ENCODE measurements at regions not wholly inside any gene's neighbourhood (a gene's known extent, or its start where the extent isn't known, plus 50 kb on each side); places are given as distances from the start of the nearest gene placed in this dataset.

DNA sequence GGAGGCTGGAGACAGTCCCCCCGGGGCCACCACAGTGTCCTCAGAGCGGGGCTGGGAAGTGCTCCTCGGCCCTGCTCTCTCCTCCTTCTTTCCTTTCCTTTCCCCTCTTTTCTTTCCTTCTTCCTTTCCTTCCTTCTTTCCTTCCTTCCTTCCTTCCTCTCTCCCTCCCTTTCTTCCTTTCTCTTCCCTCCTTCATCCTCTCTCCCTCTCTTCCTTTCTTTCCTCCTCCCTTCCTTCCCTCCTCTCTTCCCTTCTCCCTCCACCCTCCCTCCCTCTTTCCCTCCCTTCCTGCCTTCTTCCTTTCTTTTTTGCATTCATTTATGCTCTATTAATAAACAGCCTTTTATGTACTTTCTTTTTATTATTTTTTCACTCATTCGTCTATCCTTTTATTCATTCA, 127.1 kb upstream of the TCERG1L start:
- Histone ChIP-seq H3K4me3 (no peak overlapping the region), H3K27ac (no peak overlapping the region), H3K4me1 (no peaks in the 10 kb centered on the region), H3K36me3 (ENCODE audit: insufficient read depth in 1 of 2, low read depth in 1 of 2) (no peaks in the 10 kb centered on the region), H3K27me3 (ENCODE audit: insufficient read depth in 3 of 3, low read length in 2 of 3) (peaks cover 0 to 19% (median 0%) of the 10 kb centered on the region in 3 donors), H3K9me3 (no peaks in the 10 kb centered on the region)
- intact Hi-C loops (cut with DNase I): no loop called here
- DNase-seq: no peak
- ATAC-seq: no peak
- WGBS, 3 donors: 46 to 61% (median 53%) methylated on average over 4 of the region's 4 CpGs
- TF ChIP-seq, protein P1, sequence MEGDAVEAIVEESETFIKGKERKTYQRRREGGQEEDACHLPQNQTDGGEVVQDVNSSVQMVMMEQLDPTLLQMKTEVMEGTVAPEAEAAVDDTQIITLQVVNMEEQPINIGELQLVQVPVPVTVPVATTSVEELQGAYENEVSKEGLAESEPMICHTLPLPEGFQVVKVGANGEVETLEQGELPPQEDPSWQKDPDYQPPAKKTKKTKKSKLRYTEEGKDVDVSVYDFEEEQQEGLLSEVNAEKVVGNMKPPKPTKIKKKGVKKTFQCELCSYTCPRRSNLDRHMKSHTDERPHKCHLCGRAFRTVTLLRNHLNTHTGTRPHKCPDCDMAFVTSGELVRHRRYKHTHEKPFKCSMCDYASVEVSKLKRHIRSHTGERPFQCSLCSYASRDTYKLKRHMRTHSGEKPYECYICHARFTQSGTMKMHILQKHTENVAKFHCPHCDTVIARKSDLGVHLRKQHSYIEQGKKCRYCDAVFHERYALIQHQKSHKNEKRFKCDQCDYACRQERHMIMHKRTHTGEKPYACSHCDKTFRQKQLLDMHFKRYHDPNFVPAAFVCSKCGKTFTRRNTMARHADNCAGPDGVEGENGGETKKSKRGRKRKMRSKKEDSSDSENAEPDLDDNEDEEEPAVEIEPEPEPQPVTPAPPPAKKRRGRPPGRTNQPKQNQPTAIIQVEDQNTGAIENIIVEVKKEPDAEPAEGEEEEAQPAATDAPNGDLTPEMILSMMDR (IDR thresholded peaks at IDR 0.05): no peak

DNA sequence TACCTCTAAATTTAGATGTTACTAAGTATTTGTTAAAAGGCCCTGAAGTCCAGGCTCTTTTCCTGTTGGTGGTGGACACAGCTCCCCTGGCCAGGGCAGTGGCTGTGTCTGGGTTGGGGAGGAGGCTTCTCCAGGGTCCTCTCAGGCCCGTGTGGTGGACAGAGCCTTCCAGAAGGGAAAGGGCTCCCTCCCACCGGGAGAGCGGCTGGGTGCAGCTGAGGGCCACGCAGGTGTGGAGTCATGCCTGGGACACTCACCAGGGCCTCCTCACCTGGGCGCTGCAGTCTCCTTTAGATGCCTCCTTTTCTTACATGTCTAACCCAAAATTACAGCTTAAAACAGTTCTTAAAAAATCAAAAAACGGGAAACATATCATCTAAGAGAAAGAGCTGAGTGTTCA, 128.2 kb upstream of the TCERG1L start:
- 81 to 89% (median 87%) methylated on average over 5 to 6 of the region's 6 CpGs for WGBS, 3 donors
- H3K4me1 ChIP-seq: no peaks in the 10 kb centered on the region
- intact Hi-C loops (cut with DNase I): no loop called here
- TF ChIP-seq, protein P1 (IDR thresholded peaks at IDR 0.05): no peak
- no peak for DNase-seq
- H3K4me3 ChIP-seq: no peak overlapping the region
- H3K27me3 ChIP-seq (ENCODE audit: insufficient read depth in 3 of 3, low read length in 2 of 3): peaks cover 0 to 19% (median 0%) of the 10 kb centered on the region in 3 donors
- ATAC-seq: no peak
- H3K36me3 ChIP-seq (ENCODE audit: insufficient read depth in 1 of 2, low read depth in 1 of 2): no peaks in the 10 kb centered on the region
- H3K27ac ChIP-seq: no peak overlapping the region
- H3K9me3 ChIP-seq: no peaks in the 10 kb centered on the region

DNA sequence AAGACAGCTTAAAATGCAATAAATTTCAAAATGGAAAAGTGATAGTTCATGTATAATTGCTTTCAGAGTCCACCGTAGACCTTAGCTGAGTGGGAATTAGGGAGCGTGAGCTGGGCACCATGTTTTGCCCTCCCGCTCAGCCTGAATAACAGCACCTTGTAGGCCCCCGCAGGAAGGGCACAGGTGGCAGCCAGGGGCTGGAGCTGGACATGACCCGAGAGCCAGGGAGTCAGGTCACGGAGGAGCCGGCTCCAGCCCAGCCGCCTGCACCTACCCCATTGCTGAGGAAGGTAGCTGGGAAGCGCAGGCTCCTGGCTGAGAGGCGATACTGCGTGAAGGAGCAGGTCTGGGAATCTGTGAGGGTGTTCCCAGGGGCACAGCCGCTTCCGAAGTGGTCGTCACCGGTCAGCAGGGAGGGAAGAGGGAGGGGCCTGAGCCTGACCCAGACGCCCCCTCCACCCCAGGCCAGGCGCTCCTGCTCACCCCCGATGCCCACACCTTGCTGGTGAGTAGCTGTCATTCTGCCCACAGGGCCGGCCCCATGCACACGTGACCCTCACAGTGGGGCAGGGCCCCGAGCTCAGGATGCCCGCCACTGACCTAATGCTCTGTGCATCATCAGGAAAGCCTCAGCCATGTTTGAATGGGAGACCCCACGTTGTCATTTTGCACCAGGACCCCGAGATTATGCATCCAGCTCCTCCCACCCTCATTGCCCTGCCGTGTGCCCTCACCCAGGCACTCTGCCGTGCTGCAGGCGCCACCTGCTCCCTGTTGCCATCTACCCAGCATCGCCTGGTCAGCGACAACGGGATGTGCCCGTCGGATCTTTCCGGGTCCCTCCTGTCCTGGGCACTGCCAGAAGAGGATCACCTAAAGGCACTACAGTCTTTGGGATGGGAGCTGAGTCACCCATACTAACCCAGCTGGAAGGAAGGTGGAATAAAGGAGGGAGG, 129.2 kb upstream of the TCERG1L start:
- H3K27me3 ChIP-seq (ENCODE audit: insufficient read depth in 3 of 3, low read length in 2 of 3): peaks cover 0 to 19% (median 0%) of the 10 kb centered on the region in 3 donors
- TF ChIP-seq, protein P1 (IDR thresholded peaks at IDR 0.05): no peak
- H3K4me3 ChIP-seq: no peak overlapping the region
- H3K9me3 ChIP-seq: no peaks in the 10 kb centered on the region
- no peaks in the 10 kb centered on the region for H3K4me1 ChIP-seq
- ATAC-seq (no peak), DNase-seq (no peak)
- H3K36me3 ChIP-seq (ENCODE audit: insufficient read depth in 1 of 2, low read depth in 1 of 2): no peaks in the 10 kb centered on the region
- intact Hi-C loops (cut with DNase I): no loop called here
- no peak overlapping the region for H3K27ac ChIP-seq
- 80 to 86% (median 80%) methylated on average over 33 of the region's 33 CpGs for WGBS, 3 donors

DNA sequence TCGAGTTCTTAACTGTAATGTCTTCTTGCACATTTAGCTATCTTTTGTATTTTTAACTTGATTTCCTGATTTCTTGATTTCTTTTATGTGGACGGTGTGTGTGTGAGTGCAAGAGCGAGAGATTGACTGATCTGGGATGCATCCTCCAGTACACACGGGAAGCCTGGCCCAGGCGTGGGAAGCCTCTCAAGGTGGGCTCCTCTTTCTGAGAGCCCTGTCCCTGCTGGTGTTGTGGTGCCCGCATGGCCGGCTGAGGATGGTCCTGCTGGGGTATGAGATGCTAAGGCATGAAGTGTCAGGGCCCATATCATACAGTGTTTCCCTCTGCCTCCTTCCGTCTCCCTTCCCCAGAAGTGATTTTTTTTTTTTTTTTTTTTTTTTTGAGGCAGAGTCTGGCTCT, 130.8 kb upstream of the TCERG1L start:
- Histone ChIP-seq H3K36me3 (ENCODE audit: insufficient read depth in 1 of 2, low read depth in 1 of 2) (no peaks in the 10 kb centered on the region), H3K27ac (no peak overlapping the region), H3K9me3 (no peaks in the 10 kb centered on the region), H3K27me3 (ENCODE audit: insufficient read depth in 3 of 3, low read length in 2 of 3) (peaks cover 0 to 19% (median 0%) of the 10 kb centered on the region in 3 donors), H3K4me3 (no peak overlapping the region), H3K4me1 (no peaks in the 10 kb centered on the region)
- no peak for ATAC-seq
- DNase-seq: no peak
- 76 to 85% (median 84%) methylated on average over 8 of the region's 8 CpGs for WGBS, 3 donors
- TF ChIP-seq, protein P1 (IDR thresholded peaks at IDR 0.05): no peak
- intact Hi-C loops (cut with DNase I): no loop called here
